Cardiac muscle cell (in vitro differentiated cells and primary cell): ENCODE measurements at regions not wholly inside any gene's neighbourhood (a gene's known extent, or its start where the extent isn't known, plus 50 kb on each side); places are given as distances from the start of the nearest gene placed in this dataset.
"Not testable (repeated sequence)": the region's sequence is repeated elsewhere in the genome, so short reads cannot be mapped to it uniquely, and the experiment has no call there.

Source experiments
- DNase-seq, 2 donors: peaks; one replicate each; pipeline versions ENCODE4 v3.0.0 to v3.0.0-alpha.2; 2010 to 2017; ENCODE audit warnings: low read depth in 1 of 2, low spot score in 1 of 2
- H3K27ac ChIP-seq: fragments of 200-600 bp; sonication (generic); 2 replicates; pipeline ENCODE4 v1.5.1; 2016
- H3K27me3 ChIP-seq: fragments of 200-600 bp; sonication (generic); 2 replicates; pipeline ENCODE4 v1.6.0; 2016; ENCODE audit warnings: control low read depth
- H3K36me3 ChIP-seq: fragments of 200-600 bp; sonication (generic); 2 replicates; pipeline ENCODE4 v1.5.1; 2016; ENCODE audit warnings: control low read depth
- H3K4me1 ChIP-seq: fragments of 200-600 bp; sonication (generic); 2 replicates; pipeline ENCODE4 v1.8.1; 2017; ENCODE audit warnings: low read depth, mild to moderate bottlenecking, mixed run types
- H3K4me3 ChIP-seq: fragments of 200-600 bp; sonication (generic); 2 replicates; pipeline ENCODE4 v1.5.1; 2016; ENCODE audit warnings: mild to moderate bottlenecking
- H3K9me3 ChIP-seq: fragments of 200-600 bp; sonication (generic); 2 replicates; pipeline ENCODE4 v1.5.1; 2017; ENCODE audit warnings: low read depth, mild to moderate bottlenecking, control low read depth
- CTCF ChIP-seq: IDR thresholded peaks from 2 replicates; pipeline ENCODE4 v1.5.1; 2012; ENCODE audit warnings: low read depth, mild to moderate bottlenecking, low read length

GRCh38 chr17:33873201-33873617, 381.9 kb upstream of the CCL2 start:
- no peaks in the 10 kb centered on the region for H3K4me1 ChIP-seq
- no peak for DNase-seq
- H3K4me3 ChIP-seq = no peak overlapping the region
- H3K27me3 ChIP-seq = no peaks in the 10 kb centered on the region
- TF ChIP-seq CTCF = no peak
- H3K27ac ChIP-seq = no peak overlapping the region
- no peaks in the 10 kb centered on the region for H3K36me3 ChIP-seq
- no peaks in the 10 kb centered on the region for H3K9me3 ChIP-seq

- H3K4me1 ChIP-seq = no peaks in the 10 kb centered on the region
- TF ChIP-seq CTCF = no peak
- DNase-seq = no peak
- no peaks in the 10 kb centered on the region for H3K36me3 ChIP-seq
- no peaks in the 10 kb centered on the region for H3K9me3 ChIP-seq
- H3K27me3 ChIP-seq = no peaks in the 10 kb centered on the region
- no peak overlapping the region for H3K27ac ChIP-seq
- H3K4me3 ChIP-seq = no peak overlapping the region
These were observed 380.4 kb upstream of the CCL2 start for GRCh38 chr17:33874617-33875060.

- Histone ChIP-seq H3K9me3 (no peaks in the 10 kb centered on the region), H3K4me3 (no peak overlapping the region), H3K27ac (no peak overlapping the region), H3K36me3 (no peaks in the 10 kb centered on the region), H3K27me3 (no peaks in the 10 kb centered on the region), H3K4me1 (no peaks in the 10 kb centered on the region)
- no peak for TF ChIP-seq CTCF
- DNase-seq = no peak
These were observed 379.1 kb upstream of the CCL2 start for GRCh38 chr17:33875973-33876372.

- not testable (repeated sequence) for H3K9me3 ChIP-seq, H3K36me3 ChIP-seq, DNase-seq, H3K27ac ChIP-seq, H3K4me1 ChIP-seq, H3K27me3 ChIP-seq, H3K4me3 ChIP-seq
These were observed 372.8 kb upstream of the CCL2 start for GRCh38 chr17:33882273-33882672.

- DNase-seq, H3K36me3 ChIP-seq, H3K9me3 ChIP-seq, H3K27me3 ChIP-seq, H3K4me3 ChIP-seq, H3K4me1 ChIP-seq, H3K27ac ChIP-seq: not testable (repeated sequence)
These were observed 372.4 kb upstream of the CCL2 start for GRCh38 chr17:33882677-33883076.

- Histone ChIP-seq H3K27ac (no peak overlapping the region), H3K36me3 (no peaks in the 10 kb centered on the region), H3K27me3 (no peaks in the 10 kb centered on the region), H3K4me3 (no peak overlapping the region), H3K4me1 (no peaks in the 10 kb centered on the region), H3K9me3 (no peaks in the 10 kb centered on the region)
- no peak for DNase-seq
- TF ChIP-seq CTCF = no peak
These were observed 366.6 kb upstream of the CCL2 start for GRCh38 chr17:33888455-33888854.

GRCh38 chr17:33889040-33889439, 366.0 kb upstream of the CCL2 start:
- H3K36me3 ChIP-seq = no peaks in the 10 kb centered on the region
- DNase-seq = no peak
- H3K27me3 ChIP-seq = no peaks in the 10 kb centered on the region
- no peak overlapping the region for H3K4me3 ChIP-seq
- H3K4me1 ChIP-seq = no peaks in the 10 kb centered on the region
- no peak overlapping the region for H3K27ac ChIP-seq
- H3K9me3 ChIP-seq = no peaks in the 10 kb centered on the region
- TF ChIP-seq CTCF = no peak
